DND-41 (cell line): ENCODE measurements at regions not wholly inside any gene's neighbourhood (a gene's known extent, or its start where the extent isn't known, plus 50 kb on each side); places are given as distances from the start of the nearest gene placed in this dataset.

ENCODE experiments used
- ATAC-seq: fragments of 200-7000 bp; cut with Tn5 transposase; 3 replicates; pipeline ENCODE4 v1.9.1; 2021; ENCODE audit warnings: low read depth; ENCODE audit not compliant: insufficient read depth
- DNase-seq: peaks from one replicate; pipeline ENCODE4 v3.0.0-alpha.2; 2020
- H2AFZ ChIP-seq: 2 replicates; pipeline ENCODE4 v1.6.0; 2012; ENCODE audit warnings: low read depth, low read length
- H3K27ac ChIP-seq: 2 replicates; pipeline ENCODE4 v1.5.1; 2012; ENCODE audit warnings: low read length, inconsistent platforms
- H3K27me3 ChIP-seq: fragments of 200-600 bp; sonication (generic); 2 replicates; pipeline ENCODE4 v1.6.0; 2012; ENCODE audit warnings: low read length, mild to moderate bottlenecking, inconsistent platforms; ENCODE audit not compliant: insufficient read depth, poor library complexity
- H3K36me3 ChIP-seq: 2 replicates; pipeline ENCODE4 v1.5.1; 2012; ENCODE audit warnings: low read length, inconsistent platforms; ENCODE audit not compliant: insufficient read depth
- H3K4me1 ChIP-seq: 2 replicates; pipeline ENCODE4 v1.5.1; 2012; ENCODE audit warnings: mild to moderate bottlenecking, low read length; ENCODE audit not compliant: insufficient read depth
- H3K4me2 ChIP-seq: 2 replicates; pipeline ENCODE4 v1.6.0; 2012; ENCODE audit warnings: mild to moderate bottlenecking, moderate library complexity, low read length, inconsistent platforms; ENCODE audit not compliant: insufficient read depth
- H3K4me3 ChIP-seq, 2 experiments: fragments of 200-600 bp in 1 of 2; shearing (Covaris generic) in 1 of 2; 2 replicates each; pipeline ENCODE4 v1.5.1; 2012 to 2016; ENCODE audit warnings: inconsistent platforms in 2 of 2, low read length in 2 of 2, mild to moderate bottlenecking in 2 of 2, low read depth in 1 of 2, moderate library complexity in 1 of 2
- H3K79me2 ChIP-seq: 2 replicates; pipeline ENCODE4 v1.6.0; 2012; ENCODE audit warnings: low read length, inconsistent platforms; ENCODE audit not compliant: insufficient read depth
- H3K9ac ChIP-seq: 2 replicates; pipeline ENCODE4 v1.6.0; 2012; ENCODE audit warnings: low read depth, mild to moderate bottlenecking, inconsistent platforms, low read length, moderate library complexity
- H3K9me3 ChIP-seq: 2 replicates; pipeline ENCODE4 v1.5.1; 2012; ENCODE audit warnings: low read length, moderate library complexity, mild to moderate bottlenecking, inconsistent platforms; ENCODE audit not compliant: insufficient read depth, severe bottlenecking
- H4K20me1 ChIP-seq: 2 replicates; pipeline ENCODE4 v1.6.0; 2012; ENCODE audit warnings: low read length; ENCODE audit not compliant: insufficient read depth
- CTCF ChIP-seq: IDR thresholded peaks from 2 replicates; pipeline ENCODE4 v1.5.1; 2012; ENCODE audit warnings: borderline replicate concordance, low read length, moderate library complexity, mild to moderate bottlenecking; ENCODE audit not compliant: poor library complexity, severe bottlenecking; ENCODE audit errors: extremely low read depth
- EZH2 ChIP-seq: IDR thresholded peaks from 3 replicates; pipeline ENCODE4 v1.6.1; 2012; ENCODE audit warnings: borderline replicate concordance, low read depth, mild to moderate bottlenecking, moderate library complexity, low read length, inconsistent platforms; ENCODE audit not compliant: severe bottlenecking

GRCh38 chr22:26746311-26746710 is 88.9 kb downstream of the MIAT start:
- no peaks in the 10 kb centered on the region; the same call in 1 of the 2 replicates for H4K20me1 ChIP-seq
- no peak overlapping the region for H3K27ac ChIP-seq

GRCh38 chr22:26748845-26749244 is 91.5 kb downstream of the MIAT start:
- Histone ChIP-seq H2AFZ (no peak overlapping the region), H3K9me3 (no peaks in the 10 kb centered on the region), H3K4me3 (no peak overlapping the region), H3K27ac (no peak overlapping the region), H3K27me3 (no peaks in the 10 kb centered on the region), H4K20me1 (no peaks in the 10 kb centered on the region; the same call in 1 of the 2 replicates), H3K4me2 (no peak overlapping the region), H3K79me2 (no peaks in the 10 kb centered on the region), H3K4me1 (no peaks in the 10 kb centered on the region), H3K9ac (no peak overlapping the region), H3K36me3 (no peaks in the 10 kb centered on the region)
- DNase-seq (no peak), ATAC-seq (no peak)
- no peak for TF ChIP-seq EZH2
- no peak for TF ChIP-seq CTCF

More at GRCh38 chr22:26746311-26746710, 88.9 kb downstream of the MIAT start:
- Histone ChIP-seq H3K4me2 (no peak overlapping the region), H3K4me3 (no peak overlapping the region), H3K79me2 (no peaks in the 10 kb centered on the region), H3K9ac (no peak overlapping the region), H3K9me3 (no peaks in the 10 kb centered on the region), H3K36me3 (peaks cover 6% of the 10 kb centered on the region; the same call in 1 of the 2 replicates), H3K27me3 (no peaks in the 10 kb centered on the region), H3K4me1 (no peaks in the 10 kb centered on the region), H2AFZ (no peak overlapping the region)
- TF ChIP-seq EZH2 (no peak), CTCF (no peak)
- ATAC-seq (no peak), DNase-seq (no peak)

- Histone ChIP-seq H3K27me3 (no peaks in the 10 kb centered on the region), H3K79me2 (no peaks in the 10 kb centered on the region), H3K9me3 (no peaks in the 10 kb centered on the region), H3K4me1 (no peaks in the 10 kb centered on the region), H3K27ac (no peak overlapping the region), H3K36me3 (no peaks in the 10 kb centered on the region; the same call in 1 of the 2 replicates), H2AFZ (no peak overlapping the region), H3K4me3 (no peak overlapping the region), H3K4me2 (no peak overlapping the region), H4K20me1 (no peaks in the 10 kb centered on the region), H3K9ac (no peak overlapping the region)
- no peak for DNase-seq
- ATAC-seq: no peak
- TF ChIP-seq EZH2 (no peak), CTCF (no peak)
Measured at GRCh38 chr22:26751217-26751616, 93.8 kb downstream of the MIAT start.
